HCT116 (cell line): ENCODE measurements at regions not wholly inside any gene's neighbourhood (a gene's known extent, or its start where the extent isn't known, plus 50 kb on each side); places are given as distances from the start of the nearest gene placed in this dataset.

Source experiments
- ATAC-seq: fragments of 200-7000 bp; cut with Tn5 transposase; 2 replicates; pipeline ENCODE4 v1.9.1; 2020; ENCODE audit warnings: mild to moderate bottlenecking, moderate library complexity
- BruUV-seq: library from RNA; stranded (reverse); fragments of 400-500 nt; replicated peaks from 2 replicates; lab custom pipeline; 2021; lab: Mats Ljungman, UMichigan
- CTCF ChIA-PET: fragments of 300-600 bp; sonication (Branson Sonifier 250); formaldehyde crosslinking; loops from one replicate; lab custom pipeline; 2021; ENCODE audit warnings: antibody characterized with exemption; lab: Charles Lee
- POLR2A ChIA-PET: fragments of 300-600, 350-600 bp; sonication (Branson Sonifier 250); formaldehyde crosslinking; loops from one replicate; lab custom pipeline; 2021; ENCODE audit warnings: antibody characterized with exemption; lab: Charles Lee
- RAD21 ChIA-PET, 2 experiments: fragments of 300-600 bp; sonication (Branson Sonifier 250); formaldehyde crosslinking; loops; one replicate each; lab custom pipeline; 2023; ENCODE audit warnings: low total read pairs in 2 of 2; ENCODE audit not compliant: uncharacterized antibody in 2 of 2, unreplicated experiment in 2 of 2, low non-redundant PET in 1 of 2; lab: Charles Lee
- DNase-seq: peaks from one replicate; pipeline ENCODE4 v3.0.0-alpha.2; 2010; ENCODE audit warnings: low read depth, low spot score
- H2AFZ ChIP-seq: fragments of 200-600 bp; shearing (Covaris generic), sonication (generic); 2 replicates; pipeline ENCODE4 v1.6.1; 2017; ENCODE audit warnings: low read depth, mixed run types, mixed read lengths, antibody characterized with exemption, low read length; ENCODE audit not compliant: poor library complexity, severe bottlenecking
- H3K27ac ChIP-seq: 2 replicates; pipeline ENCODE4 v1.5.1; 2012; ENCODE audit warnings: low read depth, low read length
- H3K27me3 ChIP-seq: fragments of 200-600 bp; sonication (generic); 2 replicates; pipeline ENCODE4 v1.6.1; 2016; ENCODE audit warnings: mixed run types, low read length, mixed read lengths; ENCODE audit not compliant: insufficient read depth
- H3K36me3 ChIP-seq, 2 experiments: fragments of 200-500 bp in 1 of 2; fragments of 200-600 bp in 1 of 2; sonication (Bioruptor generic) in 1 of 2; sonication (generic) in 1 of 2; 2 replicates each; pipeline versions ENCODE4 v1.5.1 to v1.6.1; 2014 to 2016; ENCODE audit warnings: low read length in 2 of 2, inconsistent platforms in 1 of 2, mixed read lengths in 1 of 2, mixed run types in 1 of 2; ENCODE audit not compliant: insufficient read depth in 2 of 2, control insufficient read depth in 1 of 2
- H3K4me1 ChIP-seq, 2 experiments: fragments of 200-600 bp in 1 of 2; sonication (generic) in 1 of 2; 2 replicates each; pipeline versions ENCODE4 v1.5.1 to v1.6.1; 2012 to 2017; ENCODE audit warnings: low read length in 2 of 2, inconsistent platforms in 1 of 2, mild to moderate bottlenecking in 1 of 2, mixed read lengths in 1 of 2, mixed run types in 1 of 2, moderate library complexity in 1 of 2; ENCODE audit not compliant: insufficient read depth in 2 of 2, control insufficient read depth in 1 of 2
- H3K4me2 ChIP-seq: fragments of 200-600 bp; sonication (generic); 2 replicates; pipeline ENCODE4 v1.6.1; 2017; ENCODE audit warnings: mixed run types, low read length, mixed read lengths
- H3K4me3 ChIP-seq, 2 experiments: fragments of 200-600 bp in 1 of 2; sonication (generic) in 1 of 2; replicated peaks in 1 of 2; 2 replicates each; pipeline ENCODE4 v1.5.1; 2011 to 2016; ENCODE audit warnings: low read length in 2 of 2, control low read depth in 1 of 2, low read depth in 1 of 2, mild to moderate bottlenecking in 1 of 2, mixed read lengths in 1 of 2, mixed run types in 1 of 2
- H3K79me2 ChIP-seq: fragments of 200-600 bp; sonication (generic); 2 replicates; pipeline ENCODE4 v1.6.1; 2017; ENCODE audit warnings: mild to moderate bottlenecking, mixed run types, low read length, moderate library complexity, mixed read lengths; ENCODE audit not compliant: insufficient read depth
- H3K9ac ChIP-seq: fragments of 200-600 bp; sonication (generic); 2 replicates; pipeline ENCODE4 v1.6.1; 2016; ENCODE audit warnings: low read length, mixed read lengths
- H3K9me2 ChIP-seq: fragments of 200-600 bp; sonication (generic), shearing (Covaris generic); 2 replicates; pipeline ENCODE4 v1.6.1; 2017; ENCODE audit warnings: mixed run types, mild to moderate bottlenecking, moderate library complexity; ENCODE audit not compliant: insufficient read depth
- H3K9me3 ChIP-seq, 2 experiments: fragments of 200-500 bp in 1 of 2; fragments of 200-600 bp in 1 of 2; sonication (Bioruptor generic) in 1 of 2; sonication (generic) in 1 of 2; 2 replicates each; pipeline ENCODE4 v1.6.1; 2014 to 2017; ENCODE audit warnings: low read length in 2 of 2, mixed read lengths in 2 of 2, inconsistent platforms in 1 of 2, low read depth in 1 of 2, mild to moderate bottlenecking in 1 of 2, mixed run types in 1 of 2, moderate library complexity in 1 of 2; ENCODE audit not compliant: control insufficient read depth in 1 of 2, insufficient read depth in 1 of 2
- H4K20me1 ChIP-seq: fragments of 200-600 bp; sonication (generic), shearing (Covaris generic); 2 replicates; pipeline ENCODE4 v1.6.1; 2017; ENCODE audit warnings: mixed run types, mild to moderate bottlenecking, moderate library complexity; ENCODE audit not compliant: insufficient read depth
- ATF3 ChIP-seq: IDR thresholded peaks from 2 replicates; pipeline ENCODE4 v1.6.1; 2012
- CBX3 ChIP-seq: IDR thresholded peaks from 2 replicates; pipeline ENCODE4 v1.6.1; 2012; ENCODE audit warnings: low read depth
- CTCF ChIP-seq, 3 experiments: fragments of 200-600 bp in 1 of 3; sonication (generic) in 1 of 3; IDR thresholded peaks in 2 of 3; conservative IDR thresholded peaks in 1 of 3; 2 replicates each; pipeline ENCODE4 v1.5.1; 2012 to 2017; ENCODE audit warnings: low read depth in 2 of 3, low read length in 2 of 3, antibody characterized with exemption in 1 of 3, borderline replicate concordance in 1 of 3, control low read depth in 1 of 3, mild to moderate bottlenecking in 1 of 3, mixed read lengths in 1 of 3, mixed run types in 1 of 3, moderate library complexity in 1 of 3; ENCODE audit not compliant: insufficient read depth in 1 of 3
- EZH2phosphoT487 ChIP-seq: fragments of 200-600 bp; IDR thresholded peaks from 2 replicates; pipeline ENCODE4 v1.6.1; 2018; ENCODE audit warnings: antibody characterized with exemption, borderline replicate concordance
- MAX ChIP-seq: IDR thresholded peaks from 2 replicates; pipeline ENCODE4 v1.6.1; 2012
- POLR2AphosphoS5 ChIP-seq: IDR thresholded peaks from 2 replicates; pipeline ENCODE4 v1.6.1; 2011; ENCODE audit warnings: mild to moderate bottlenecking, low read depth, low read length, moderate library complexity
- SP1 ChIP-seq: IDR thresholded peaks from 2 replicates; pipeline ENCODE4 v1.6.1; 2012; ENCODE audit warnings: low read depth
- ZBTB33 ChIP-seq: IDR thresholded peaks from 2 replicates; pipeline ENCODE4 v1.6.1; 2011; ENCODE audit warnings: mild to moderate bottlenecking, low read length, moderate library complexity; ENCODE audit not compliant: insufficient replicate concordance; ENCODE audit errors: extremely low read depth
- ZFX ChIP-seq: fragments of 450-650 bp; IDR thresholded peaks from 2 replicates; pipeline ENCODE4 v1.6.1; 2017
- ZNF274 ChIP-seq: fragments of 200-500 bp; sonication (Bioruptor generic); IDR thresholded peaks from 2 replicates; pipeline ENCODE4 v1.6.1; 2014; ENCODE audit warnings: mild to moderate bottlenecking, low read depth, low read length, inconsistent platforms
- intact Hi-C: fragments of 100-400 bp; cut with micrococcal nuclease; formaldehyde crosslinking; loops from 2 replicates; pipeline ENCODE4 v1.10.0; 2022

GRCh38 chr21:38626306-38626705 is 128.0 kb upstream of the ERG start:
- intact Hi-C loops = no loop called here

GRCh38 chr21:38628349-38628748 is 130.1 kb upstream of the ERG start:
- ATAC-seq = peak; percentile 69
- no peak overlapping the region for H3K27ac ChIP-seq
- no peaks in the 10 kb centered on the region for H3K79me2 ChIP-seq
- CTCF ChIA-PET = no interaction called here
- no peaks in the 10 kb centered on the region for H4K20me1 ChIP-seq
- H3K9me3 ChIP-seq = no peaks in the 10 kb centered on the region
- H3K4me3 ChIP-seq = no peak overlapping the region
- H3K9ac ChIP-seq = no peak overlapping the region
- TF ChIP-seq ZBTB33 (no peak), CTCF (IDR thresholded peaks at IDR 0.05 in 2 of 3, conservative IDR thresholded peaks at IDR 0.05 in 1 of 3; ENCODE audit: borderline replicate concordance in 1 of 3, insufficient read depth in 1 of 3, low read depth in 2 of 3, low read length in 2 of 3) (0 out of 6 replicates have a peak, but pooled peaks of 2 of the 3 experiments have one; percentile 13 to 14)
- TF ChIP-seq, all 23 proteins: peak for 1
- BruUV-seq = no TSS peak
- no peak for DNase-seq
- H3K36me3 ChIP-seq = no peaks in the 10 kb centered on the region
- H3K27me3 ChIP-seq = no peaks in the 10 kb centered on the region; the same call in 1 of the 2 replicates
- intact Hi-C loops = no loop called here
- H2AFZ ChIP-seq = no peak overlapping the region
- H3K4me2 ChIP-seq = no peak overlapping the region
- H3K4me1 ChIP-seq = no peaks in the 10 kb centered on the region
- H3K9me2 ChIP-seq = no peaks in the 10 kb centered on the region
- RAD21 ChIA-PET = no interaction called here
- POLR2A ChIA-PET = no interaction called here

More at GRCh38 chr21:38626306-38626705, 128.0 kb upstream of the ERG start:
- Histone ChIP-seq H3K36me3 (no peaks in the 10 kb centered on the region), H3K4me2 (no peak overlapping the region), H3K4me1 (no peaks in the 10 kb centered on the region), H3K79me2 (no peaks in the 10 kb centered on the region), H3K27me3 (no peaks in the 10 kb centered on the region; the same call in 1 of the 2 replicates), H3K4me3 (no peak overlapping the region), H3K9me2 (no peaks in the 10 kb centered on the region), H3K27ac (no peak overlapping the region), H3K9ac (no peak overlapping the region), H4K20me1 (no peaks in the 10 kb centered on the region), H3K9me3 (no peaks in the 10 kb centered on the region), H2AFZ (no peak overlapping the region)
- CTCF ChIA-PET = interaction anchor here (1.1 kb wide), 1 partner anchor 89 kb away, joined by 4 read pairs; no protein-coding TSS in a partner anchor
- BruUV-seq = no TSS peak
- RAD21 ChIA-PET = interaction anchor here in 1 of 2 experiments (0.5 kb wide), 1 partner anchor 105 kb away, joined by 3 read pairs; no protein-coding TSS in a partner anchor
- ATAC-seq (no peak), DNase-seq (no peak)
- TF ChIP-seq ATF3 (no peak), CBX3 (no peak), ZNF274 (no peak), ZFX (no peak), EZH2phosphoT487 (no peak), POLR2AphosphoS5 (no peak), SP1 (no peak), MAX (no peak)
- POLR2A ChIA-PET = no interaction called here
